ENCODE measurements at regions not wholly inside any gene's neighbourhood (a gene's known extent, or its start where the extent isn't known, plus 50 kb on each side); places are given as distances from the start of the nearest gene placed in this dataset.

DNA sequence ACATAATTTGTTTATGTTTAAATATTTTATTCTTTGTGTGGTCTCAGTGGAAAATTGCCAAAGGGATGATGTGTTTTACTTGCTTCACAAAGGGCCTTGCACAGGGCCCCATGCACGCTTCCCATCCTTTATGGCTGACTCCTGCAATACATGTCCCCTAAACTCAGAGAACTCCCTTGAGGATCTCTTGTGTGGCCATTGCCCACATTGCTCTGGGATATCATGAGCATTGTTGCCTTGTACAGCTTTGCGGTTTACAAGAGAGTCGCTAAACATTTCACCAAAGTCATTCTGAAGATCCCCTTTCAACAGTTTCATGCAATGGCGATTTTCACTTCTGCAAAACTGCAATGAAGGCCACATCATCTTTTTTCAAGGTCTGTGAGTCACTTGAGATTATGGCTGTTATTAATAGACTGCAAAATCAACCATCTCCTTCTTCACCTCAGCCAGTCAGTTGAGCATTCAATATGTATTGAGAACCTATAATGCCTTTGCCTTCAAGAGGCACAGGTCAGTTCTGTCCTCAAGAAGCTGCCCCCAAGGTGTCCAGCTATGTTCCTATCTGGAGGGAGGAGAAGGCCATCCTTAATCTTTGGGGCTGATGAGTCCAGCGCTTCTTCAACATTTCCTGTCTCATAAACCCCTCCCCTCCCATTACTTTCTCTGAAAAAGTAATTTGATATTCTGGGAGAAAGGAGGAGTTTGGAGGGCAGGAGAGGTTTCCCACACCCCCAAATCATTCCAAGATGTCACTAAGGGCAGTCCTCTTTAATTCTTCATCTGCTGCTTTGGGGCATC lies 108.1 kb downstream of the CCDC71L start:
- TF ChIP-seq, protein P1, sequence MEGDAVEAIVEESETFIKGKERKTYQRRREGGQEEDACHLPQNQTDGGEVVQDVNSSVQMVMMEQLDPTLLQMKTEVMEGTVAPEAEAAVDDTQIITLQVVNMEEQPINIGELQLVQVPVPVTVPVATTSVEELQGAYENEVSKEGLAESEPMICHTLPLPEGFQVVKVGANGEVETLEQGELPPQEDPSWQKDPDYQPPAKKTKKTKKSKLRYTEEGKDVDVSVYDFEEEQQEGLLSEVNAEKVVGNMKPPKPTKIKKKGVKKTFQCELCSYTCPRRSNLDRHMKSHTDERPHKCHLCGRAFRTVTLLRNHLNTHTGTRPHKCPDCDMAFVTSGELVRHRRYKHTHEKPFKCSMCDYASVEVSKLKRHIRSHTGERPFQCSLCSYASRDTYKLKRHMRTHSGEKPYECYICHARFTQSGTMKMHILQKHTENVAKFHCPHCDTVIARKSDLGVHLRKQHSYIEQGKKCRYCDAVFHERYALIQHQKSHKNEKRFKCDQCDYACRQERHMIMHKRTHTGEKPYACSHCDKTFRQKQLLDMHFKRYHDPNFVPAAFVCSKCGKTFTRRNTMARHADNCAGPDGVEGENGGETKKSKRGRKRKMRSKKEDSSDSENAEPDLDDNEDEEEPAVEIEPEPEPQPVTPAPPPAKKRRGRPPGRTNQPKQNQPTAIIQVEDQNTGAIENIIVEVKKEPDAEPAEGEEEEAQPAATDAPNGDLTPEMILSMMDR (IDR thresholded peaks at IDR 0.05; ENCODE audit: insufficient read depth, low read depth, low read length), result no peak
- CTCF ChIA-PET, result no interaction called here
- no peaks in the 10 kb centered on the region for H3K27me3 ChIP-seq (ENCODE audit: control insufficient read depth, insufficient read depth, low read length)
- no peak for DNase-seq (ENCODE audit: low read depth)
- H3K36me3 ChIP-seq (ENCODE audit: control insufficient read depth, insufficient read depth, low read length), result no peaks in the 10 kb centered on the region; the same call in 1 of the 2 replicates
- no peak overlapping the region for H3K4me3 ChIP-seq (ENCODE audit: low read depth, low read length)
- POLR2A ChIA-PET, result no interaction called here

DNA sequence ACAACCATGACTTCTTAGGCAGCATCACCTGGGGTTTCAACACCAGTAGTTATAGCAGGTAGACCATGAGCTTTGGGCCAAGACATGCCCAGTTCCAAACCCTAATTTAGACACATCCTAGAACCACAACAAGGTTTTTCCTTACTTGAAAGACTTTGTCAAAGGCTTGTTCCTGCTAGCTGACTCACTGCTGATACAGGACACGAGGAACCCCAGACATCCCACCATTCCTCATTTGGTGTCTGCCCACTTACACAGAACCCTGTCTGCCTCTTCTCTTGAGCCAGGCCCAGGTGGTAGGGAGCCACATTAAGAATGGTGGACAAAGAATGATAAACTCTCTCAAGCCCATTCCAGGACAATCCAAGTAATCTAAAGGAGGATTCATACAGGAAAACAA lies 109.0 kb downstream of the CCDC71L start:
- DNase-seq (ENCODE audit: low read depth), result no peak
- POLR2A ChIA-PET, result no interaction called here
- H3K36me3 ChIP-seq (ENCODE audit: control insufficient read depth, insufficient read depth, low read length), result no peaks in the 10 kb centered on the region; the same call in 1 of the 2 replicates
- CTCF ChIA-PET, result no interaction called here
- no peak overlapping the region for H3K4me3 ChIP-seq (ENCODE audit: low read depth, low read length)
- TF ChIP-seq, protein P1 (IDR thresholded peaks at IDR 0.05; ENCODE audit: insufficient read depth, low read depth, low read length), result no peak
- H3K27me3 ChIP-seq (ENCODE audit: control insufficient read depth, insufficient read depth, low read length), result no peaks in the 10 kb centered on the region

DNA sequence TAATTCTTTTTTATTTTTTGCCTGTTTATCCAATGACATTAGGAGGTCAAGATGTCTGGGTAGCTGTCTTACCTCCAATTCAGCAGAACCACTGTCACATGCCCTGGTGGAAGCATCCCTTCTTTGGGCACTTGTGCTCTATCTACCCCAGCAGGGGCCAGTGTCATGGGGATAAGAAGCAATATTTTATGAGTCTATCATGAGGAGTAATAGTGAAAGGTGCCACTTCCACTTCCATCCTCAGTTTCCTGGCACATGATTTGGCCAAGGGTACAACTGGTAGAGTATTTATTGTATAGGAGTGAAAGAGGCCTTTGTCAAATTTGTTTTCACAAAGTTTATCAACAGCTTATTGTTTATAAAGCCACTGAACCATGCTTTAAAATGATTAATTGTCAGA lies 112.5 kb downstream of the CCDC71L start:
- no peaks in the 10 kb centered on the region for H3K27me3 ChIP-seq (ENCODE audit: control insufficient read depth, insufficient read depth, low read length)
- H3K4me3 ChIP-seq (ENCODE audit: low read depth, low read length), result no peak overlapping the region
- ChIA-PET POLR2A (no interaction called here), CTCF (interaction anchor here (1.2 to 1.5 kb wide), 2 partner anchors 8 to 372 kb away, joined by 3 read pairs; no protein-coding TSS in a partner anchor)
- TF ChIP-seq, protein P1 (IDR thresholded peaks at IDR 0.05; ENCODE audit: insufficient read depth, low read depth, low read length), result no peak
- no peak for DNase-seq (ENCODE audit: low read depth)
- no peaks in the 10 kb centered on the region; the same call in 1 of the 2 replicates for H3K36me3 ChIP-seq (ENCODE audit: control insufficient read depth, insufficient read depth, low read length)

- ChIA-PET POLR2A (no interaction called here), CTCF (interaction anchor here (4.3 kb wide), 1 partner anchor 114 kb away, joined by 53 read pairs; the partner anchor contains the start of gene CCDC71L)
- H3K27me3 ChIP-seq (ENCODE audit: control insufficient read depth, insufficient read depth, low read length), result no peaks in the 10 kb centered on the region
- TF ChIP-seq, protein P1 (IDR thresholded peaks at IDR 0.05; ENCODE audit: insufficient read depth, low read depth, low read length), result no peak
- H3K36me3 ChIP-seq (ENCODE audit: control insufficient read depth, insufficient read depth, low read length), result no peaks in the 10 kb centered on the region
- H3K4me3 ChIP-seq (ENCODE audit: low read depth, low read length), result no peak overlapping the region
- DNase-seq (ENCODE audit: low read depth), result no peak
Observed at GRCh38 chr7:106545275-106545674, 115.7 kb downstream of the CCDC71L start.

DNA sequence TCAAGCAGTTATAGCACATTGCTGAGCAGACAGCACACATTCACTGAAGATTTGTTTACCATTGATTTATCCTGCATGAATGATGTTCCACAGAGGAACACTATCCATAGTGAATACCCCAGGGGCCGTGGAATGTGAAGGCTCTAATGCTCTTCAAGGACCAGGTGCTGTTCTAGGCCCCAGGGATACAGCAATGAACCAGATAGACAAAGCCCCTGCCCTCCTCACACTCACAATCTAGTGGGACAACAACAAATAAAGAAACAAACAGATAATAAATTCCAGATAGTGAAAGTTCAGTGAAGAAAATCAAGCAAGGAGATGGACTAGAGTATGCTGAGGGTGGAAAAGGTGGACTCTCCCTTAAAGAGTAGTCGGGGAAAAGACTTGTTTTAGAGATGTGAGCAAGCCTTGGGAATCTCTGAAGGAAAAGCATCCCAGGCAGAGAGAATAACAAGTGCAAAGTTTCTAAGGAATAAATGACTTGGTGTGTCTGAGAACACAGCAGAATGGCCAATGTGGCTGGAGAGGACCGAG lies 117.7 kb downstream of the CCDC71L start:
- ChIA-PET POLR2A (interaction anchor here (0.6 to 1.5 kb wide), 6 partner anchors 58 to 626 kb away, joined by 4 to 20 read pairs (median 6); partner anchors contain the start of gene CCDC71L), CTCF (interaction anchor here (0.6 to 4.3 kb wide), 24 partner anchors 14 to 366 kb away, joined by 3 to 53 read pairs (median 5); partner anchors contain the start of gene CCDC71L)
- no peaks in the 10 kb centered on the region for H3K36me3 ChIP-seq (ENCODE audit: control insufficient read depth, insufficient read depth, low read length)
- no peaks in the 10 kb centered on the region for H3K27me3 ChIP-seq (ENCODE audit: control insufficient read depth, insufficient read depth, low read length)
- TF ChIP-seq, protein P1 (IDR thresholded peaks at IDR 0.05; ENCODE audit: insufficient read depth, low read depth, low read length), result no peak
- no peak for DNase-seq (ENCODE audit: low read depth)
- H3K4me3 ChIP-seq (ENCODE audit: low read depth, low read length), result no peak overlapping the region
